Activated CD8-positive, alpha-beta T cell treated with anti-CD3 and anti-CD28 coated beads for 36 hours (primary cell): ENCODE measurements at regions not wholly inside any gene's neighbourhood (a gene's known extent, or its start where the extent isn't known, plus 50 kb on each side); places are given as distances from the start of the nearest gene placed in this dataset.
"Not testable (repeated sequence)": the region's sequence is repeated elsewhere in the genome, so short reads cannot be mapped to it uniquely, and the experiment has no call there.

ENCODE experiments used
- ATAC-seq: fragments of 200-7000 bp; cut with Tn5 transposase; one replicate; pipeline ENCODE4 v1.10.0; 2021; ENCODE audit warnings: mild to moderate bottlenecking, moderate library complexity
- CTCF ChIA-PET: fragments of 350-600 bp; sonication (Branson Sonifier 250); formaldehyde crosslinking; loops from one replicate; lab custom pipeline; 2021; ENCODE audit warnings: antibody characterized with exemption; lab: Charles Lee
- POLR2A ChIA-PET: fragments of 350-600 bp; sonication (Branson Sonifier 250); formaldehyde crosslinking; loops from one replicate; lab custom pipeline; 2021; ENCODE audit warnings: antibody characterized with exemption; lab: Charles Lee
- DNase-seq: peaks from one replicate; pipeline ENCODE4 v3.0.0-alpha.2; 2020
- H3K27ac Mint-ChIP-seq: one replicate; pipeline ENCODE4 v1.8.0; 2021; ENCODE audit warnings: mild to moderate bottlenecking, mixed read lengths
- H3K27me3 Mint-ChIP-seq: one replicate; pipeline ENCODE4 v1.8.0; 2021; ENCODE audit warnings: mixed read lengths
- H3K36me3 Mint-ChIP-seq: one replicate; pipeline ENCODE4 v1.8.0; 2021; ENCODE audit warnings: low read depth, mixed read lengths
- H3K4me1 Mint-ChIP-seq: one replicate; pipeline ENCODE4 v1.8.0; 2021; ENCODE audit warnings: low read depth, mixed read lengths
- H3K4me3 Mint-ChIP-seq: one replicate; pipeline ENCODE4 v1.8.0; 2021; ENCODE audit warnings: mild to moderate bottlenecking, moderate library complexity, mixed read lengths
- H3K9me3 Mint-ChIP-seq: one replicate; pipeline ENCODE4 v1.8.0; 2021; ENCODE audit warnings: mixed read lengths
- intact Hi-C: fragments of 100-400 bp; cut with micrococcal nuclease; formaldehyde crosslinking; loops from one replicate; pipeline ENCODE4 v1.10.0; 2022
- TF ChIP-seq, protein P1 (sequence below): fragments of 200-600 bp; IDR thresholded peaks from one replicate; pipeline ENCODE4 v1.8.0; 2022; ENCODE audit warnings: antibody characterized with exemption, mild to moderate bottlenecking

DNA sequence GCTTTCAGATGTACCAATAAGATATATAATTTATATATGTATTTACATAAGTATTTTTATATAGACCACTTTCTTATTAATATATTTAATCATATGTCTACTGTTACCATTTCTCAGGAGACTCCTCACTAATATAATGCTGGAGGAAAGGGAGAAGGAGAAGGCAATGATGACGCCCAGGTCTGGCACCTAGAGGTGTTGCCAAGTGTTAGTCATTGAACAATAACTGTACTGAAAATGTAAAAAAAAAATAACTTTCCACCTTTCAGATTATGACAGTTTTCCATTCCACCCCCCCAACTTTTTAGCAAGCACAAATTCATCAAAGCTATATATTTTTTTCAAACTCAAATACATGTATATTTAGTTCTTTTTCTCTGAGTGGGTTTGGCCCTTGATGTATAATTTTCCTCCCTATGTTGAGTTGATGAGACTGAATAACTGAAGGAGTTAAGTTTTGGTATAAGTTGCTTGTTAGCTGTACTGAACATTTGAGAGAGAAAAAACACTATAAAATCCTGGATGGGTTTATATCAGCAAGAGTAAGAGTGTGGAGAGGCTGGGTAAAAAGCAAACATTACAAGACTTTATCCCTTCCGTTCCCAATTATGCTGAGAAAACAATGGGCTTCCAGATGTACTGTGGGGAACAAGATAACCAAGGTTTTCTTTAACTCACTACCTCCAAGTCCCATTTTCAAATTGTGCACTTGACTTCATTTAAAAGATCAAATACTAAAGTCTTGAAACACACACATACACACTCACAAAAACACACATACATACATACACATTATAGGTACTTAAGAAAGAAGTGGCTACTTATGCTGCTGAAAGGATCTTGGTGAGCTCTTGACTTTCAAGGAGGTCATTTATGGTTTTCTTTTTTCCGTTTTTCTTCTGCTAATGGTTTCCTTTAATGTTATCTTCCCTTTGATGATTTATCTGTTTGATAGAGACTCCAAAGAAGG is 142.8 kb upstream of the IFNE start:
- ChIA-PET CTCF (no interaction called here), POLR2A (interaction anchor here (0.6 to 0.8 kb wide), 2 partner anchors 158 to 1310 kb away, joined by 3 to 4 read pairs; no protein-coding TSS in a partner anchor)
- H3K27me3 Mint-ChIP-seq = no peaks in the 10 kb centered on the region
- ATAC-seq = peak; percentile 79
- H3K4me1 Mint-ChIP-seq = peaks cover 34% of the 10 kb centered on the region
- intact Hi-C loops = no loop called here
- peak overlapping the region; percentile 77 for H3K27ac Mint-ChIP-seq
- TF ChIP-seq, protein P1, sequence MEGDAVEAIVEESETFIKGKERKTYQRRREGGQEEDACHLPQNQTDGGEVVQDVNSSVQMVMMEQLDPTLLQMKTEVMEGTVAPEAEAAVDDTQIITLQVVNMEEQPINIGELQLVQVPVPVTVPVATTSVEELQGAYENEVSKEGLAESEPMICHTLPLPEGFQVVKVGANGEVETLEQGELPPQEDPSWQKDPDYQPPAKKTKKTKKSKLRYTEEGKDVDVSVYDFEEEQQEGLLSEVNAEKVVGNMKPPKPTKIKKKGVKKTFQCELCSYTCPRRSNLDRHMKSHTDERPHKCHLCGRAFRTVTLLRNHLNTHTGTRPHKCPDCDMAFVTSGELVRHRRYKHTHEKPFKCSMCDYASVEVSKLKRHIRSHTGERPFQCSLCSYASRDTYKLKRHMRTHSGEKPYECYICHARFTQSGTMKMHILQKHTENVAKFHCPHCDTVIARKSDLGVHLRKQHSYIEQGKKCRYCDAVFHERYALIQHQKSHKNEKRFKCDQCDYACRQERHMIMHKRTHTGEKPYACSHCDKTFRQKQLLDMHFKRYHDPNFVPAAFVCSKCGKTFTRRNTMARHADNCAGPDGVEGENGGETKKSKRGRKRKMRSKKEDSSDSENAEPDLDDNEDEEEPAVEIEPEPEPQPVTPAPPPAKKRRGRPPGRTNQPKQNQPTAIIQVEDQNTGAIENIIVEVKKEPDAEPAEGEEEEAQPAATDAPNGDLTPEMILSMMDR = no peak
- no peak overlapping the region for H3K4me3 Mint-ChIP-seq
- H3K36me3 Mint-ChIP-seq = peaks cover 2% of the 10 kb centered on the region
- DNase-seq = peak; percentile 29
- peaks cover 9% of the 10 kb centered on the region for H3K9me3 Mint-ChIP-seq

DNA sequence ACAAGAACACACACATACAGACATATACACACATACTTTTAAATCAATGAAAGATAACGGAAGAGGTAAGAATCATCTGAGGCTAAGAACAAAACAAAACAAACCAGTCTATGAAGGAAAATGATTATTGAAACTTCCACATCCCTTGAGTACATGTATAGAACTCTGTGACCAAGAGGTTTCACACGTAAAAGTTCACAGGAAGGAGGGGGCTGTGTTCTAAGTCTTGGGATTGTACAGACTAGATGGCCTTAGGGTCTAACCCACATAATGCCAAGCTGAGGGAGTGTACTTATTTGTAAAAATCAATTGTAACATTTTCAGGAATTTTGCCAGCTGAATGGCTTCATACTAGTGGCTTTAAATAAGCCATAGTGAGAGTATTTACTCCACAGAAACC is 144.4 kb upstream of the IFNE start:
- Mint-ChIP-seq H3K27me3 (no peaks in the 10 kb centered on the region), H3K4me3 (no peak overlapping the region), H3K9me3 (peaks cover 9% of the 10 kb centered on the region), H3K36me3 (peaks cover 2% of the 10 kb centered on the region), H3K27ac (peak overlapping the region; percentile 64), H3K4me1 (peaks cover 34% of the 10 kb centered on the region)
- ChIA-PET POLR2A (no interaction called here), CTCF (interaction anchor here (0.6 to 1.6 kb wide), 2 partner anchors 82 to 1556 kb away, joined by 3 to 5 read pairs; no protein-coding TSS in a partner anchor)
- TF ChIP-seq, protein P1 = no peak
- intact Hi-C loops = no loop called here
- DNase-seq (peak; percentile 19), ATAC-seq (peak; percentile 70)

DNA sequence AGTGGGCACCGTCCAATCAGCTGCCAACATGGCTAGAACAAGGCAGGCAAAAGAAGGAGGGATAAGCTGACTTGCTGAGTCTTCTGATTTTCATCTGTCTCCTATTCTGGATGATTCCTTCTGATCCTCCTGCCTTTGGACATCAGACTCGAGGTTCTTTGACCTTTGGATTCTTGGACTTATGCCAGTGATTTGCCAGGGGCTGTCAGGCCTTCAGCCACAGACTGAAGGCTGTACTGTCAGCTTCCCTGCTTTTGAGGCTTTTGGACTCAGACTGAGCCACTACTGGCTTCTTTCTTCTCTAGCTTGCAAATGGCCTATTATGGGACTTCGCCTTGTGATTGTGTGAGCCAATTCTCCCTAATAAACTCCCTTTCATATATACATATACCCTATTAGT is 146.8 kb upstream of the IFNE start:
- H3K4me3 Mint-ChIP-seq, intact Hi-C loops, ATAC-seq, H3K27ac Mint-ChIP-seq, H3K27me3 Mint-ChIP-seq, H3K9me3 Mint-ChIP-seq, DNase-seq, POLR2A ChIA-PET, H3K36me3 Mint-ChIP-seq: not testable (repeated sequence)
- CTCF ChIA-PET = interaction anchor here (1.1 kb wide), 1 partner anchor 160 kb away, joined by 3 read pairs; no protein-coding TSS in a partner anchor
- H3K4me1 Mint-ChIP-seq = peaks cover 29% of the 10 kb centered on the region

DNA sequence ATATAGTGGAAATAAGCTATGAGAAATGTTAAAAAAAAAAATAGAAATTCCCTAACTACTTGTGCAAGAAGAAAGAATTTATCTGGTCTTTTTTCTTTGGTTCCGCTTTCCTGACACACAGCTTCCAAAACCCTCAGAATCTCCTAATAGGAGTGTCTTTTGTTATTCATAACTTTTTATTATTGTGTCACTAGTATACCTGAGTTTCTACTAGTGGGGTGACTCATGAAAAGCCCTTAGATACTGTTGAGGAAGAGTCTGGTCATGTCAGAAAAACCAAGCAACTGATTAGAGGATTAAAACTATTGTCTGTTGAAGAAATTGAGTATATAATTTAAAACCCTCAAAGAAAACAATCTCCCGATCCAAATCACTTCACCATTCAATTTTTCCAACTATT is 152.8 kb upstream of the IFNE start:
- ATAC-seq = no peak
- Mint-ChIP-seq H3K4me1 (no peaks in the 10 kb centered on the region), H3K4me3 (no peak overlapping the region), H3K36me3 (no peaks in the 10 kb centered on the region), H3K9me3 (peaks cover 2% of the 10 kb centered on the region), H3K27ac (no peak overlapping the region), H3K27me3 (no peaks in the 10 kb centered on the region)
- intact Hi-C loops = no loop called here
- TF ChIP-seq, protein P1 = no peak
- ChIA-PET POLR2A (no interaction called here), CTCF (interaction anchor here (0.6 kb wide), 1 partner anchor 13 kb away, joined by 3 read pairs; no protein-coding TSS in a partner anchor)
- no peak for DNase-seq

DNA sequence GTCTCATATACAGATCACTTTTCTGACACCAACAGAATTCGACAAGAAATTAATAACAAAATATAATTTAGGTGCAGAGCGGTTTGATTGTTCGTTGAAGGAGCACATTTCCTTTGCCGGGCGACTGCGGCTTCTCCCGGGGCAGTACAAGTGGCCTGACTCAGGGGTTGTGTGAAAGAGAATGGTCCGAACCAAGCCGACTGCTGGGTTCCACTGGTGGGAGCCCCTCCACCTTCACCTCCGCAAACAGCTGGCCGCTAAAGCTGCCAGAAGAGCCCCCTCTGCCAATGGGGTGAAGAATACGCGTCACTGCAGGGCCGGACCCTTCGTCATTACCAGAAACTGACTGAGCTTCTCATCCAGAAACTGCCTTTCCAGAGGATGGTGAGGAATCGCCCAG is 156.0 kb upstream of the IFNE start:
- H3K4me3 Mint-ChIP-seq = no peak overlapping the region
- intact Hi-C loops = no loop called here
- ChIA-PET CTCF (no interaction called here), POLR2A (interaction anchor here (0.6 kb wide), 1 partner anchor 100 kb away, joined by 3 read pairs; no protein-coding TSS in a partner anchor)
- DNase-seq (no peak), ATAC-seq (no peak)
- H3K9me3 Mint-ChIP-seq = peaks cover 7% of the 10 kb centered on the region
- TF ChIP-seq, protein P1 = no peak
- no peak overlapping the region for H3K27ac Mint-ChIP-seq
- no peaks in the 10 kb centered on the region for H3K36me3 Mint-ChIP-seq
- H3K27me3 Mint-ChIP-seq = no peaks in the 10 kb centered on the region
- no peaks in the 10 kb centered on the region for H3K4me1 Mint-ChIP-seq
